ENCODE measurements at regions not wholly inside any gene's neighbourhood (a gene's known extent, or its start where the extent isn't known, plus 50 kb on each side); places are given as distances from the start of the nearest gene placed in this dataset.

GRCh38 chr7:84821671-84822534 is 365.0 kb downstream of the SEMA3D start:
- Histone ChIP-seq H3K4me3 (ENCODE audit: low read depth in 2 of 2, low read length in 2 of 2) (no peak overlapping the region), H3K36me3 (ENCODE audit: control insufficient read depth, insufficient read depth, low read length) (no peaks in the 10 kb centered on the region), H3K27me3 (ENCODE audit: control insufficient read depth, insufficient read depth, low read length) (no peaks in the 10 kb centered on the region), H3K4me1 (ENCODE audit: control insufficient read depth, insufficient read depth, low read length) (no peaks in the 10 kb centered on the region), H3K9me3 (ENCODE audit: control insufficient read depth, insufficient read depth, low read depth, low read length) (no peaks in the 10 kb centered on the region), H3K27ac (ENCODE audit: low read length) (no peak overlapping the region)
- intact Hi-C loops (cut with micrococcal nuclease; ENCODE audit: unreplicated experiment) = no loop called here
- in situ Hi-C loops (cut with HindIII; ENCODE audit: low pct_unique_long_range_greater_than_20kb, low sequenced_read_pairs) = no loop called here
- no peak for TF ChIP-seq SIN3A (IDR thresholded peaks at IDR 0.05; ENCODE audit: borderline replicate concordance, insufficient read depth, low read depth, low read length)
- TF ChIP-seq POLR2AphosphoS5 (IDR thresholded peaks at IDR 0.05; ENCODE audit: low read depth, low read length) = no peak
- no peak for TF ChIP-seq CTCF (IDR thresholded peaks at IDR 0.05)
- no peak for TF ChIP-seq REST (IDR thresholded peaks at IDR 0.05; ENCODE audit: insufficient read depth in 1 of 2, low read depth in 2 of 2, low read length in 1 of 2)
- no peak for TF ChIP-seq TCF7L2 (IDR thresholded peaks at IDR 0.05; ENCODE audit: low read depth, low read length)
- no TSS peak for BruUV-seq (replicated peaks)
- ATAC-seq (no peak), DNase-seq (ENCODE audit: low read depth, low spot score) (no peak)
- CTCF ChIA-PET = no interaction called here
- POLR2A ChIA-PET = no interaction called here

- Histone ChIP-seq H3K27ac (ENCODE audit: low read length) (no peak overlapping the region), H3K36me3 (ENCODE audit: control insufficient read depth, insufficient read depth, low read length) (no peaks in the 10 kb centered on the region), H3K9me3 (ENCODE audit: control insufficient read depth, insufficient read depth, low read depth, low read length) (no peaks in the 10 kb centered on the region), H3K4me3 (ENCODE audit: low read depth in 2 of 2, low read length in 2 of 2) (no peak overlapping the region), H3K27me3 (ENCODE audit: control insufficient read depth, insufficient read depth, low read length) (no peaks in the 10 kb centered on the region), H3K4me1 (ENCODE audit: control insufficient read depth, insufficient read depth, low read length) (no peaks in the 10 kb centered on the region)
- no peak for TF ChIP-seq CTCF (IDR thresholded peaks at IDR 0.05)
- no peak for TF ChIP-seq TCF7L2 (IDR thresholded peaks at IDR 0.05; ENCODE audit: low read depth, low read length)
- TF ChIP-seq SIN3A (IDR thresholded peaks at IDR 0.05; ENCODE audit: borderline replicate concordance, insufficient read depth, low read depth, low read length) = no peak
- no peak for TF ChIP-seq REST (IDR thresholded peaks at IDR 0.05; ENCODE audit: insufficient read depth in 1 of 2, low read depth in 2 of 2, low read length in 1 of 2)
- TF ChIP-seq POLR2AphosphoS5 (IDR thresholded peaks at IDR 0.05; ENCODE audit: low read depth, low read length) = no peak
- BruUV-seq (replicated peaks) = no TSS peak
- CTCF ChIA-PET = no interaction called here
- in situ Hi-C loops (cut with HindIII; ENCODE audit: low pct_unique_long_range_greater_than_20kb, low sequenced_read_pairs) (no loop called here), intact Hi-C loops (cut with micrococcal nuclease; ENCODE audit: unreplicated experiment) (no loop called here)
- POLR2A ChIA-PET = no interaction called here
- no peak for DNase-seq (ENCODE audit: low read depth, low spot score)
- no peak for ATAC-seq
Measured at GRCh38 chr7:84820481-84820880, 366.4 kb downstream of the SEMA3D start.
